K562 (cell line): ENCODE measurements at regions not wholly inside any gene's neighbourhood (a gene's known extent, or its start where the extent isn't known, plus 50 kb on each side); places are given as distances from the start of the nearest gene placed in this dataset.

Source experiments
- BHLHE40 ChIP-seq: IDR thresholded peaks from 2 replicates; pipeline ENCODE4 v1.6.1; 2011; ENCODE audit warnings: low read length, improper control_type of control experiment
- TF ChIP-seq, protein P1 (sequence below): fragments of 450-650 bp; IDR thresholded peaks from 2 replicates; pipeline ENCODE4 v1.6.1; 2016; ENCODE audit warnings: mild to moderate bottlenecking, moderate library complexity

DNA sequence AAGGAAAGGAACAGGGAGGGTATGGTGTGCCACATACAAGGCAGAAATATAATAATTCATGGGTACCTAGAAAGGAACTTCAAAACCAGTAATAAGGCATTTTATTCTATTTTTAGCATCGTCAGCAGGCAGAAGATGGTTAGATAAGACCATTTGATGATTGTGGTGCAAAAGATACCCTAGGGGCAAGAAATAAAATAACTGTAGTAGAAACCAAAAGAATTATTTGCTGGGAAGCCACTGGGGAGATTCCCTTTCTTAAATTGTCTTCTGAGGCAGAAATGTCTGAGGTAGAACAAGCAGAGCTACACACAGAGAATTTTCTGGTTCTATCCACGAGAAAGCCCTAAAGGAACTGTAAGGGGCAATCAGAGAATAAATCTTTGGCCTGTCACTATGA, 64.3 kb upstream of the PCGF5 start (continued):
- TF ChIP-seq, protein P1, sequence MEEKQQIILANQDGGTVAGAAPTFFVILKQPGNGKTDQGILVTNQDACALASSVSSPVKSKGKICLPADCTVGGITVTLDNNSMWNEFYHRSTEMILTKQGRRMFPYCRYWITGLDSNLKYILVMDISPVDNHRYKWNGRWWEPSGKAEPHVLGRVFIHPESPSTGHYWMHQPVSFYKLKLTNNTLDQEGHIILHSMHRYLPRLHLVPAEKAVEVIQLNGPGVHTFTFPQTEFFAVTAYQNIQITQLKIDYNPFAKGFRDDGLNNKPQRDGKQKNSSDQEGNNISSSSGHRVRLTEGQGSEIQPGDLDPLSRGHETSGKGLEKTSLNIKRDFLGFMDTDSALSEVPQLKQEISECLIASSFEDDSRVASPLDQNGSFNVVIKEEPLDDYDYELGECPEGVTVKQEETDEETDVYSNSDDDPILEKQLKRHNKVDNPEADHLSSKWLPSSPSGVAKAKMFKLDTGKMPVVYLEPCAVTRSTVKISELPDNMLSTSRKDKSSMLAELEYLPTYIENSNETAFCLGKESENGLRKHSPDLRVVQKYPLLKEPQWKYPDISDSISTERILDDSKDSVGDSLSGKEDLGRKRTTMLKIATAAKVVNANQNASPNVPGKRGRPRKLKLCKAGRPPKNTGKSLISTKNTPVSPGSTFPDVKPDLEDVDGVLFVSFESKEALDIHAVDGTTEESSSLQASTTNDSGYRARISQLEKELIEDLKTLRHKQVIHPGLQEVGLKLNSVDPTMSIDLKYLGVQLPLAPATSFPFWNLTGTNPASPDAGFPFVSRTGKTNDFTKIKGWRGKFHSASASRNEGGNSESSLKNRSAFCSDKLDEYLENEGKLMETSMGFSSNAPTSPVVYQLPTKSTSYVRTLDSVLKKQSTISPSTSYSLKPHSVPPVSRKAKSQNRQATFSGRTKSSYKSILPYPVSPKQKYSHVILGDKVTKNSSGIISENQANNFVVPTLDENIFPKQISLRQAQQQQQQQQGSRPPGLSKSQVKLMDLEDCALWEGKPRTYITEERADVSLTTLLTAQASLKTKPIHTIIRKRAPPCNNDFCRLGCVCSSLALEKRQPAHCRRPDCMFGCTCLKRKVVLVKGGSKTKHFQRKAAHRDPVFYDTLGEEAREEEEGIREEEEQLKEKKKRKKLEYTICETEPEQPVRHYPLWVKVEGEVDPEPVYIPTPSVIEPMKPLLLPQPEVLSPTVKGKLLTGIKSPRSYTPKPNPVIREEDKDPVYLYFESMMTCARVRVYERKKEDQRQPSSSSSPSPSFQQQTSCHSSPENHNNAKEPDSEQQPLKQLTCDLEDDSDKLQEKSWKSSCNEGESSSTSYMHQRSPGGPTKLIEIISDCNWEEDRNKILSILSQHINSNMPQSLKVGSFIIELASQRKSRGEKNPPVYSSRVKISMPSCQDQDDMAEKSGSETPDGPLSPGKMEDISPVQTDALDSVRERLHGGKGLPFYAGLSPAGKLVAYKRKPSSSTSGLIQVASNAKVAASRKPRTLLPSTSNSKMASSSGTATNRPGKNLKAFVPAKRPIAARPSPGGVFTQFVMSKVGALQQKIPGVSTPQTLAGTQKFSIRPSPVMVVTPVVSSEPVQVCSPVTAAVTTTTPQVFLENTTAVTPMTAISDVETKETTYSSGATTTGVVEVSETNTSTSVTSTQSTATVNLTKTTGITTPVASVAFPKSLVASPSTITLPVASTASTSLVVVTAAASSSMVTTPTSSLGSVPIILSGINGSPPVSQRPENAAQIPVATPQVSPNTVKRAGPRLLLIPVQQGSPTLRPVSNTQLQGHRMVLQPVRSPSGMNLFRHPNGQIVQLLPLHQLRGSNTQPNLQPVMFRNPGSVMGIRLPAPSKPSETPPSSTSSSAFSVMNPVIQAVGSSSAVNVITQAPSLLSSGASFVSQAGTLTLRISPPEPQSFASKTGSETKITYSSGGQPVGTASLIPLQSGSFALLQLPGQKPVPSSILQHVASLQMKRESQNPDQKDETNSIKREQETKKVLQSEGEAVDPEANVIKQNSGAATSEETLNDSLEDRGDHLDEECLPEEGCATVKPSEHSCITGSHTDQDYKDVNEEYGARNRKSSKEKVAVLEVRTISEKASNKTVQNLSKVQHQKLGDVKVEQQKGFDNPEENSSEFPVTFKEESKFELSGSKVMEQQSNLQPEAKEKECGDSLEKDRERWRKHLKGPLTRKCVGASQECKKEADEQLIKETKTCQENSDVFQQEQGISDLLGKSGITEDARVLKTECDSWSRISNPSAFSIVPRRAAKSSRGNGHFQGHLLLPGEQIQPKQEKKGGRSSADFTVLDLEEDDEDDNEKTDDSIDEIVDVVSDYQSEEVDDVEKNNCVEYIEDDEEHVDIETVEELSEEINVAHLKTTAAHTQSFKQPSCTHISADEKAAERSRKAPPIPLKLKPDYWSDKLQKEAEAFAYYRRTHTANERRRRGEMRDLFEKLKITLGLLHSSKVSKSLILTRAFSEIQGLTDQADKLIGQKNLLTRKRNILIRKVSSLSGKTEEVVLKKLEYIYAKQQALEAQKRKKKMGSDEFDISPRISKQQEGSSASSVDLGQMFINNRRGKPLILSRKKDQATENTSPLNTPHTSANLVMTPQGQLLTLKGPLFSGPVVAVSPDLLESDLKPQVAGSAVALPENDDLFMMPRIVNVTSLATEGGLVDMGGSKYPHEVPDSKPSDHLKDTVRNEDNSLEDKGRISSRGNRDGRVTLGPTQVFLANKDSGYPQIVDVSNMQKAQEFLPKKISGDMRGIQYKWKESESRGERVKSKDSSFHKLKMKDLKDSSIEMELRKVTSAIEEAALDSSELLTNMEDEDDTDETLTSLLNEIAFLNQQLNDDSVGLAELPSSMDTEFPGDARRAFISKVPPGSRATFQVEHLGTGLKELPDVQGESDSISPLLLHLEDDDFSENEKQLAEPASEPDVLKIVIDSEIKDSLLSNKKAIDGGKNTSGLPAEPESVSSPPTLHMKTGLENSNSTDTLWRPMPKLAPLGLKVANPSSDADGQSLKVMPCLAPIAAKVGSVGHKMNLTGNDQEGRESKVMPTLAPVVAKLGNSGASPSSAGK, result no peak
- no peak for TF ChIP-seq BHLHE40
